Muscle layer of duodenum (tissue), 2 donors: ENCODE measurements at regions not wholly inside any gene's neighbourhood (a gene's known extent, or its start where the extent isn't known, plus 50 kb on each side); places are given as distances from the start of the nearest gene placed in this dataset.
"Not testable (repeated sequence)": the region's sequence is repeated elsewhere in the genome, so short reads cannot be mapped to it uniquely, and the experiment has no call there.

Experiments
- H3K27ac ChIP-seq: one replicate; pipeline ENCODE4 v1.7.0; 2013; ENCODE audit warnings: mild to moderate bottlenecking, low read length
- H3K27me3 ChIP-seq: one replicate; pipeline ENCODE4 v1.7.0; 2013; ENCODE audit warnings: low read depth, mild to moderate bottlenecking, control low read depth, low read length
- H3K36me3 ChIP-seq, 2 donors: one replicate each; pipeline ENCODE4 v1.7.0; 2013; ENCODE audit warnings: low read length in 2 of 2, control low read depth in 1 of 2, mild to moderate bottlenecking in 1 of 2; ENCODE audit not compliant: insufficient read depth in 2 of 2, control insufficient read depth in 1 of 2
- H3K4me1 ChIP-seq, 2 donors: one replicate each; pipeline ENCODE4 v1.7.0; 2013; ENCODE audit warnings: low read length in 2 of 2, mild to moderate bottlenecking in 2 of 2, control low read depth in 1 of 2, moderate library complexity in 1 of 2; ENCODE audit not compliant: insufficient read depth in 2 of 2, control insufficient read depth in 1 of 2
- H3K4me3 ChIP-seq, 2 donors: one replicate each; pipeline ENCODE4 v1.7.0; 2013; ENCODE audit warnings: low read length in 2 of 2, low read depth in 1 of 2, mild to moderate bottlenecking in 1 of 2
- H3K9me3 ChIP-seq, 2 donors: one replicate each; pipeline ENCODE4 v1.7.0; 2013; ENCODE audit warnings: low read length in 2 of 2, control low read depth in 1 of 2, mild to moderate bottlenecking in 1 of 2; ENCODE audit not compliant: control insufficient read depth in 1 of 2
- donor health status: healthy.

DNA sequence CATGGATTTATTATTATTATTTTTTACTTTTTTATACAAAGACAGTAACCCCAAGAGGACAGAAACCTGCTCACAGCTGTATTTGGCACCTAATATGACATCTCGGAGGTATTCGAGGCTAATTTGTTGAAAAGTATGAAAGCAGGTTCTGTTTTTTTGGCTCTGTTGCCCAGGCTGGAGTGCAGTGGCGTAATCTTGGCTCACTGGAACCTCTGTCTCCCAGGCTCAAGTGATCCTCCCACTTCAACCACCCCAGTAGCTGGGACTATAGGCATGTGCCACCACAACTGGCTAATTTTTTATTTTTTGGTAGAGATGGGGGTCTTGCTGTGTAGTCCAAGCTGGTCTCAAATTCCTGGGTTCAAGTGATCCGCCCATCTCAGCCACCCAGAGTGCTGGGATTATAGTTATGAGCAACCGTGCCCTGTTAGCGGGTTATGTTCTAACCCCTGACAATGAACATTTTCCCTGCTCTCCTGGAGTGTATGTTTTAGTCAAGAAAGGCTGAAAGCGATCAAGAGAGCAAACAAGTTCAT lies 53.7 kb upstream of the ZNF217 start:
- Histone ChIP-seq H3K4me1 (peaks cover 0 to 5% of the 10 kb centered on the region in 2 donors), H3K4me3 (no peak overlapping the region), H3K9me3 (no peaks in the 10 kb centered on the region), H3K27ac (no peak overlapping the region), H3K36me3 (no peaks in the 10 kb centered on the region), H3K27me3 (no peaks in the 10 kb centered on the region)

DNA sequence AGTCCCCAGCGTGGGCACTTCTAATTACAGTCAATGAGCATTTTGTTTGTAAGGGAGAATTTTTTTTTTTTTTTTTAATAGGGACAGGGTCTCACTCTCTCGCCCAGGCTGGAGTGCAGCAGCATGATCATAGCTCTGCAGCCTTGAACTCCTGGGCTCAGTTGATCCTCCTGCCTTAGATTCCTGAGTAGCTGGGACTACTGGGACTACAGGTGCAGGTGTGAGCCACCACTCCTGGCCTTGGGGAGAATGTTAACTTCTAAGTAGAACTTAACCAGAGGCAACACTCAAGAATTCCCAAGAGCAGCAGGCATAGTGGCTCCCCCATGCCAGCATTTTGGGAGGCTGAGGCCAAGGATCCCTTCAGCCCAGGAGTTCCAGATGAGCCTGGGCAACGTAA lies 52.9 kb upstream of the ZNF217 start:
- H3K27me3 ChIP-seq: no peaks in the 10 kb centered on the region
- H3K9me3 ChIP-seq: no peaks in the 10 kb centered on the region
- H3K4me3 ChIP-seq: no peak overlapping the region

DNA sequence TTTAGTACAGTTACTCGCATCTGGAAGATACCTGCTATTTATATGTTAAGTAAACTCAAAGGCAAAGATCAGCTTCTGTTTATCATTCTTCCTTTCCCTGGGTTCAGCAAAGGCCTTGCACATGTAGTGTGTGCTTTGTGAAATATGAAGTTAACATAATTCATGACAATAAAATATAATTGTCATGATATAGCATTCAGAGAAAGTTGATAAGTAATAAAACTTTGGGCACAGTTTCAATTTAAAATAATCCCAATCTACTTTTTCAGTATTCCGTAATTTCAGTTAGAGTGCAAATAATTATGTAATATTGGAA lies 51.9 kb upstream of the ZNF217 start:
- Histone ChIP-seq H3K4me1 (peaks cover 0 to 5% of the 10 kb centered on the region in 2 donors), H3K27me3 (no peaks in the 10 kb centered on the region), H3K4me3 (no peak overlapping the region), H3K9me3 (no peaks in the 10 kb centered on the region), H3K27ac (no peak overlapping the region), H3K36me3 (no peaks in the 10 kb centered on the region)

More for the DNA sequence above, 52.9 kb upstream of the ZNF217 start:
- H3K27ac ChIP-seq: no peak overlapping the region
- no peaks in the 10 kb centered on the region for H3K36me3 ChIP-seq
- H3K4me1 ChIP-seq: peaks cover 0 to 5% of the 10 kb centered on the region in 2 donors

DNA sequence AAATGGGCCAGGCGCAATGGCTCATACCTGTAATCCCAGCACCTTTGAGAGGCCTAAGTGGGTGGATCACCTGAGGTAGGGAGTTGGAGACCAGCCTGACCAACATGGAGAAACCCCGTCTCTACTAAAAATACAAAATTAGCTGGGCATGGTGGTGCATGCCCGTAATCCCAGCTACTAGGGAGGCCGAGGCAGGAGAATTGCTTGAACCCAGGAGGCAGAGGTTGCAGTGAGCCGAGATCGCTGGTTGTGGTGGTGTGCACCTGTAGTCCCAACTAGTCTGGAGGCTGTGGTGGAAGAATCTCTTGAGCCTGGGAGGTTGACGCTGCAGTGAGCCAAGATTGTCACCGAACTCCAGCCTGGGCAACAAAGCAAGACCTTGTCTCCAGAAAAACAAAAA lies 50.5 kb upstream of the ZNF217 start:
- not testable (repeated sequence) for H3K27ac ChIP-seq, H3K27me3 ChIP-seq, H3K9me3 ChIP-seq, H3K36me3 ChIP-seq, H3K4me1 ChIP-seq, H3K4me3 ChIP-seq
